ENCODE measurements at regions not wholly inside any gene's neighbourhood (a gene's known extent, or its start where the extent isn't known, plus 50 kb on each side); places are given as distances from the start of the nearest gene placed in this dataset.

- ChIA-PET CTCF (no interaction called here), POLR2A (no interaction called here)
- Histone ChIP-seq H3K27ac (ENCODE audit: low read depth, low read length) (no peak overlapping the region), H3K9me3 (ENCODE audit: low read length) (no peaks in the 10 kb centered on the region), H3K4me1 (ENCODE audit: insufficient read depth, low read length) (no peaks in the 10 kb centered on the region), H3K36me3 (ENCODE audit: insufficient read depth, low read length) (no peaks in the 10 kb centered on the region), H3K4me3 (ENCODE audit: low read length) (no peak overlapping the region), H3K27me3 (ENCODE audit: insufficient read depth, low read length, poor library complexity, severe bottlenecking) (no peaks in the 10 kb centered on the region)
- H3K4me3 Mint-ChIP-seq = no peak overlapping the region
- H3K9me3 Mint-ChIP-seq = peaks cover 3 to 21% (median 15%) of the 10 kb centered on the region in 5 donors
- H3K36me3 Mint-ChIP-seq = no peaks in the 10 kb centered on the region
- H3K27ac Mint-ChIP-seq = no peak overlapping the region
- no peaks in the 10 kb centered on the region for H3K4me1 Mint-ChIP-seq
- no peaks in the 10 kb centered on the region for H3K27me3 Mint-ChIP-seq
- DNase-seq = no peak
Observed at GRCh38 chr5:4762316-4762715, 377.8 kb upstream of the ADAMTS16 start.

GRCh38 chr5:4765411-4765810, 374.7 kb upstream of the ADAMTS16 start:
- Mint-ChIP-seq H3K4me1 (no peaks in the 10 kb centered on the region), H3K27me3 (no peaks in the 10 kb centered on the region), H3K36me3 (no peaks in the 10 kb centered on the region), H3K9me3 (peaks cover 3 to 23% (median 19%) of the 10 kb centered on the region in 5 donors), H3K27ac (no peak overlapping the region), H3K4me3 (no peak overlapping the region)
- no peak overlapping the region for H3K27ac ChIP-seq (ENCODE audit: low read depth, low read length)
- ChIA-PET CTCF (no interaction called here), POLR2A (no interaction called here)
- DNase-seq = no peak
- no peak overlapping the region for H3K4me3 ChIP-seq (ENCODE audit: low read length)
- H3K36me3 ChIP-seq (ENCODE audit: insufficient read depth, low read length) = no peaks in the 10 kb centered on the region
- no peaks in the 10 kb centered on the region for H3K27me3 ChIP-seq (ENCODE audit: insufficient read depth, low read length, poor library complexity, severe bottlenecking)
- H3K9me3 ChIP-seq (ENCODE audit: low read length) = no peaks in the 10 kb centered on the region
- H3K4me1 ChIP-seq (ENCODE audit: insufficient read depth, low read length) = no peaks in the 10 kb centered on the region

GRCh38 chr5:4766101-4766500, 374.0 kb upstream of the ADAMTS16 start:
- Mint-ChIP-seq H3K27ac (no peak overlapping the region), H3K36me3 (no peaks in the 10 kb centered on the region), H3K4me3 (no peak overlapping the region), H3K27me3 (no peaks in the 10 kb centered on the region), H3K9me3 (peaks cover 3 to 25% (median 23%) of the 10 kb centered on the region in 5 donors), H3K4me1 (no peaks in the 10 kb centered on the region)
- H3K4me3 ChIP-seq (ENCODE audit: low read length) = no peak overlapping the region
- H3K36me3 ChIP-seq (ENCODE audit: insufficient read depth, low read length) = no peaks in the 10 kb centered on the region
- DNase-seq = no peak
- CTCF ChIA-PET = no interaction called here
- H3K27ac ChIP-seq (ENCODE audit: low read depth, low read length) = no peak overlapping the region
- no peaks in the 10 kb centered on the region for H3K9me3 ChIP-seq (ENCODE audit: low read length)
- H3K4me1 ChIP-seq (ENCODE audit: insufficient read depth, low read length) = no peaks in the 10 kb centered on the region
- no peaks in the 10 kb centered on the region for H3K27me3 ChIP-seq (ENCODE audit: insufficient read depth, low read length, poor library complexity, severe bottlenecking)
- POLR2A ChIA-PET = no interaction called here

GRCh38 chr5:4772591-4772990, 367.5 kb upstream of the ADAMTS16 start:
- H3K9me3 ChIP-seq (ENCODE audit: low read length) = no peaks in the 10 kb centered on the region
- POLR2A ChIA-PET = no interaction called here
- no peak overlapping the region for H3K27ac ChIP-seq (ENCODE audit: low read depth, low read length)
- H3K27me3 ChIP-seq (ENCODE audit: insufficient read depth, low read length, poor library complexity, severe bottlenecking) = no peaks in the 10 kb centered on the region
- DNase-seq = no peak
- Mint-ChIP-seq H3K9me3 (peaks cover 3 to 28% (median 11%) of the 10 kb centered on the region in 5 donors), H3K4me3 (no peak overlapping the region), H3K4me1 (no peaks in the 10 kb centered on the region), H3K36me3 (no peaks in the 10 kb centered on the region), H3K27ac (no peak overlapping the region), H3K27me3 (no peaks in the 10 kb centered on the region)
- no peaks in the 10 kb centered on the region for H3K36me3 ChIP-seq (ENCODE audit: insufficient read depth, low read length)
- CTCF ChIA-PET = no interaction called here
- H3K4me3 ChIP-seq (ENCODE audit: low read length) = no peak overlapping the region
- no peaks in the 10 kb centered on the region for H3K4me1 ChIP-seq (ENCODE audit: insufficient read depth, low read length)

GRCh38 chr5:4773827-4774317, 366.3 kb upstream of the ADAMTS16 start:
- no peaks in the 10 kb centered on the region for H3K27me3 Mint-ChIP-seq
- Histone ChIP-seq H3K9me3 (ENCODE audit: low read length) (no peaks in the 10 kb centered on the region), H3K36me3 (ENCODE audit: insufficient read depth, low read length) (no peaks in the 10 kb centered on the region), H3K4me3 (ENCODE audit: low read length) (no peak overlapping the region), H3K4me1 (ENCODE audit: insufficient read depth, low read length) (no peaks in the 10 kb centered on the region), H3K27me3 (ENCODE audit: insufficient read depth, low read length, poor library complexity, severe bottlenecking) (no peaks in the 10 kb centered on the region), H3K27ac (ENCODE audit: low read depth, low read length) (no peak overlapping the region)
- no peaks in the 10 kb centered on the region for H3K36me3 Mint-ChIP-seq
- no peak for DNase-seq
- H3K27ac Mint-ChIP-seq = no peak overlapping the region
- ChIA-PET CTCF (no interaction called here), POLR2A (no interaction called here)
- no peak overlapping the region for H3K4me3 Mint-ChIP-seq
- H3K4me1 Mint-ChIP-seq = no peaks in the 10 kb centered on the region
- H3K9me3 Mint-ChIP-seq = peaks cover 5 to 22% (median 10%) of the 10 kb centered on the region in 5 donors

DNA sequence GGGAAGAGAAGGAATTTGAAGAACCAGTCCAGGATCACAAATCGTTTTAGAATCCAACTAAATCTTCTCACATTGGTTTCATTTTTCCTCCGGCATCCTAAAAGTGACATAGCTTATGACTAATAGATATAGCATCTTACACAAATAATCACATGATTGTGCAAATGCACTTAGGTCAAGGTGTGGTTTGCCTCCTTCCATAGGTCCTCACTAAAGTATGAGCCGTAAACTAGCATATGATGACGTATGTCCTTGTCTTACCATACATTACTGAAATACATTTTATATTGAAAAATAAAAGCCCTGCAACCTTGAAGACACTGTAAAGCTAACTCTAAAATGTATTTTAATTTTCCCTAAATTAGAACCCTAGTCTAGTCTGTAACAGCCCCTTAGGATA, 362.7 kb upstream of the ADAMTS16 start:
- H3K27ac ChIP-seq (ENCODE audit: low read depth, low read length) = no peak overlapping the region
- no peaks in the 10 kb centered on the region for H3K27me3 ChIP-seq (ENCODE audit: insufficient read depth, low read length, poor library complexity, severe bottlenecking)
- H3K9me3 ChIP-seq (ENCODE audit: low read length) = no peaks in the 10 kb centered on the region
- no peak overlapping the region for H3K4me3 ChIP-seq (ENCODE audit: low read length)
- peaks cover 0 to 16% (median 12%) of the 10 kb centered on the region in 5 donors for H3K9me3 Mint-ChIP-seq
- no peaks in the 10 kb centered on the region for H3K27me3 Mint-ChIP-seq
- H3K36me3 ChIP-seq (ENCODE audit: insufficient read depth, low read length) = no peaks in the 10 kb centered on the region
- H3K4me1 ChIP-seq (ENCODE audit: insufficient read depth, low read length) = no peaks in the 10 kb centered on the region
- no peaks in the 10 kb centered on the region for H3K36me3 Mint-ChIP-seq
- POLR2A ChIA-PET = no interaction called here
- H3K27ac Mint-ChIP-seq = no peak overlapping the region
- CTCF ChIA-PET = no interaction called here
- no peak overlapping the region for H3K4me3 Mint-ChIP-seq
- DNase-seq = no peak
- no peaks in the 10 kb centered on the region for H3K4me1 Mint-ChIP-seq

DNA sequence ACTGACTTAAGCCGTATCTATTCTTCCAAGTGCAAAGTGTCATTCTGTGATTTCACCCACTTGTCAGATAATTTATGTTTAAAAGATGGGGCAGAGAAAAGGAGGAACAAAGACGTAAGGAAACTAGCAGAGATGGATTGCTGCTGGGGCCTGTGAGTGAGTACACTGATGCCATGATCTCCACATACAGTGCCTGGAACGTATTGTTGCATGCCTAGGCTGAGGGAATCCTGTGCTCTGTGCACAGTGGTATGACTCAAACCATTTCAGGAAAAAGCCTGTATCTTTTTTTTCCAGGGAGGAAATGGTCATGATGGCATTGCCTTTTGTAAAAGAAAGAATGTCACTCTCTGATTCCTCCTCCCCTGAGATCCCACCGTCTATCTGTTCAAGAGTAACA, 359.5 kb upstream of the ADAMTS16 start:
- Histone ChIP-seq H3K27ac (ENCODE audit: low read depth, low read length) (no peak overlapping the region), H3K4me3 (ENCODE audit: low read length) (no peak overlapping the region), H3K27me3 (ENCODE audit: insufficient read depth, low read length, poor library complexity, severe bottlenecking) (no peaks in the 10 kb centered on the region), H3K4me1 (ENCODE audit: insufficient read depth, low read length) (no peaks in the 10 kb centered on the region), H3K36me3 (ENCODE audit: insufficient read depth, low read length) (no peaks in the 10 kb centered on the region), H3K9me3 (ENCODE audit: low read length) (no peaks in the 10 kb centered on the region)
- DNase-seq = no peak
- ChIA-PET CTCF (no interaction called here), POLR2A (no interaction called here)
- H3K9me3 Mint-ChIP-seq = peaks cover 14 to 29% (median 18%) of the 10 kb centered on the region in 5 donors
- no peaks in the 10 kb centered on the region for H3K4me1 Mint-ChIP-seq
- H3K27me3 Mint-ChIP-seq = no peaks in the 10 kb centered on the region
- H3K4me3 Mint-ChIP-seq = no peak overlapping the region
- H3K27ac Mint-ChIP-seq = no peak overlapping the region
- H3K36me3 Mint-ChIP-seq = peaks cover 0 to 3% (median 0%) of the 10 kb centered on the region in 3 donors

DNA sequence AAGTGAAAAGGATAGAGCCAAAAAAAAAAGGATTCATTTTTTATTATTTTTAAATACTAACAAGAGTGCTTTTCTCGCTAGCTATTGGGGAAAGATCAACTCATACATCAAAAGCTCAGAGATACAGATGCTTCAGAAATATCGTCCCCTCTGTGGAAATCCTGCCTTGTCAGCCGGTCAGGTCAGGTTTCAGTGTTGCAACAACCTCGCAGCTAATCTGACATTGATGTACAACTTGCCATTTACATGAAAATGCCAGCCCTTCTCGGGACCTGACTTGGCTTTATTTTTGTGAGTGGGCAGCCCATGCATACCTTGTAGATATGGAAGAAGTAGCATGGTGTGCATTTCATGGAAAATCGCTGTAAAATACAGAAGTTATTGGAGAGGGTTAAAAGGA, 358.8 kb upstream of the ADAMTS16 start:
- Mint-ChIP-seq H3K27me3 (no peaks in the 10 kb centered on the region), H3K36me3 (peaks cover 0 to 3% (median 0%) of the 10 kb centered on the region in 3 donors), H3K4me1 (no peaks in the 10 kb centered on the region), H3K9me3 (peaks cover 15 to 27% (median 22%) of the 10 kb centered on the region in 5 donors), H3K4me3 (no peak overlapping the region), H3K27ac (no peak overlapping the region)
- ChIA-PET POLR2A (no interaction called here), CTCF (no interaction called here)
- Histone ChIP-seq H3K36me3 (ENCODE audit: insufficient read depth, low read length) (no peaks in the 10 kb centered on the region), H3K4me3 (ENCODE audit: low read length) (no peak overlapping the region), H3K9me3 (ENCODE audit: low read length) (no peaks in the 10 kb centered on the region), H3K27me3 (ENCODE audit: insufficient read depth, low read length, poor library complexity, severe bottlenecking) (no peaks in the 10 kb centered on the region), H3K27ac (ENCODE audit: low read depth, low read length) (no peak overlapping the region), H3K4me1 (ENCODE audit: insufficient read depth, low read length) (no peaks in the 10 kb centered on the region)
- DNase-seq = no peak

GRCh38 chr5:4785971-4786370, 354.2 kb upstream of the ADAMTS16 start:
- no peaks in the 10 kb centered on the region for H3K27me3 ChIP-seq (ENCODE audit: insufficient read depth, low read length, poor library complexity, severe bottlenecking)
- no peak overlapping the region for H3K4me3 ChIP-seq (ENCODE audit: low read length)
- DNase-seq = no peak
- H3K9me3 ChIP-seq (ENCODE audit: low read length) = no peaks in the 10 kb centered on the region
- H3K27me3 Mint-ChIP-seq = no peaks in the 10 kb centered on the region
- H3K4me1 ChIP-seq (ENCODE audit: insufficient read depth, low read length) = no peaks in the 10 kb centered on the region
- peaks cover 0 to 3% (median 0%) of the 10 kb centered on the region in 3 donors for H3K36me3 Mint-ChIP-seq
- H3K4me3 Mint-ChIP-seq = no peak overlapping the region
- POLR2A ChIA-PET = no interaction called here
- CTCF ChIA-PET = no interaction called here
- no peaks in the 10 kb centered on the region for H3K4me1 Mint-ChIP-seq
- H3K27ac ChIP-seq (ENCODE audit: low read depth, low read length) = no peak overlapping the region
- no peaks in the 10 kb centered on the region for H3K36me3 ChIP-seq (ENCODE audit: insufficient read depth, low read length)
- H3K27ac Mint-ChIP-seq = no peak overlapping the region
- H3K9me3 Mint-ChIP-seq = peaks cover 13 to 33% (median 19%) of the 10 kb centered on the region in 5 donors

Data from CD8-positive, alpha-beta memory T cell (primary cell).